A673 (cell line): ENCODE measurements at regions not wholly inside any gene's neighbourhood (a gene's known extent, or its start where the extent isn't known, plus 50 kb on each side); places are given as distances from the start of the nearest gene placed in this dataset.

Source experiments
- EZH2 ChIP-seq: fragments of 200-600 bp; sonication (generic); IDR thresholded peaks from 2 replicates; pipeline ENCODE4 v1.6.1; 2017; ENCODE audit warnings: borderline replicate concordance, low read depth, mild to moderate bottlenecking, mixed read lengths, antibody characterized with exemption, low read length; ENCODE audit not compliant: poor library complexity, severe bottlenecking
- TF ChIP-seq, protein P1 (sequence below): fragments of 300-800, 200-600 bp; sonication (generic); conservative IDR thresholded peaks from 2 replicates; pipeline ENCODE4 v1.5.1; 2017; ENCODE audit warnings: low read depth, mild to moderate bottlenecking, antibody characterized with exemption, low read length, moderate library complexity, mixed read lengths

DNA sequence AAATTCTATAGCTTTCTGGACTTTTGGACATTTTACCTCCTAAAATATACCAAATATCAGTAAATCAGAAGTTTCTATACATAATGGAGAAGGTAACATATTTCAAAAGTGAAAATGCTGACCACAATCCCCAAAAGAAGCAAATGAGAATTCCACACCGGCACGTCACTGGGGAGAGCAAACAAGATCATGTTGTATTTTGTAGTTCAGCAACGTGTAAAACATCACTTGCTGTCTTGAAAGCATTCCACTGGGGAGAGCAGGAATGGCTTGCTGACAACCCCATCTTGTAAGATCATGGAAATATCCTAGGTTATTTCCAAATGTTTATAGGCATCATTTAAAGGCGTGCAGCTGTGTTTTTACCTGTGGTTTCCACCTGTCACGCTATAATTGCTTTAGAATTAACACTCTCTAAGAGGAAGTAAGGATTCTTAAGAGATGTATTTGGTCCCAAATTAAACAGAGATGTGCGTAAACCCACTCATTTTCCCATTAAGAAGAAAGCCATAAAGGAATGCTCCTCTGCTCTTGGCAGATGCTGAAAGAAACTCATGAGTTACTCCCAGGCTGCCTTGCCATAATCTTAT lies 397.1 kb upstream of the POT1 start:
- TF ChIP-seq, protein P1, sequence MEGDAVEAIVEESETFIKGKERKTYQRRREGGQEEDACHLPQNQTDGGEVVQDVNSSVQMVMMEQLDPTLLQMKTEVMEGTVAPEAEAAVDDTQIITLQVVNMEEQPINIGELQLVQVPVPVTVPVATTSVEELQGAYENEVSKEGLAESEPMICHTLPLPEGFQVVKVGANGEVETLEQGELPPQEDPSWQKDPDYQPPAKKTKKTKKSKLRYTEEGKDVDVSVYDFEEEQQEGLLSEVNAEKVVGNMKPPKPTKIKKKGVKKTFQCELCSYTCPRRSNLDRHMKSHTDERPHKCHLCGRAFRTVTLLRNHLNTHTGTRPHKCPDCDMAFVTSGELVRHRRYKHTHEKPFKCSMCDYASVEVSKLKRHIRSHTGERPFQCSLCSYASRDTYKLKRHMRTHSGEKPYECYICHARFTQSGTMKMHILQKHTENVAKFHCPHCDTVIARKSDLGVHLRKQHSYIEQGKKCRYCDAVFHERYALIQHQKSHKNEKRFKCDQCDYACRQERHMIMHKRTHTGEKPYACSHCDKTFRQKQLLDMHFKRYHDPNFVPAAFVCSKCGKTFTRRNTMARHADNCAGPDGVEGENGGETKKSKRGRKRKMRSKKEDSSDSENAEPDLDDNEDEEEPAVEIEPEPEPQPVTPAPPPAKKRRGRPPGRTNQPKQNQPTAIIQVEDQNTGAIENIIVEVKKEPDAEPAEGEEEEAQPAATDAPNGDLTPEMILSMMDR, result no peak
- no peak for TF ChIP-seq EZH2
